ENCODE measurements at regions not wholly inside any gene's neighbourhood (a gene's known extent, or its start where the extent isn't known, plus 50 kb on each side); places are given as distances from the start of the nearest gene placed in this dataset.
"Not testable (repeated sequence)": the region's sequence is repeated elsewhere in the genome, so short reads cannot be mapped to it uniquely, and the experiment has no call there.

GRCh38 chr6:10180138-10181074 is 234.5 kb downstream of the TFAP2A start:
- no peak for DNase-seq (ENCODE audit: low read depth in 4 of 4, low spot score in 1 of 4)

- no peak for DNase-seq (ENCODE audit: low read depth in 4 of 4, low spot score in 1 of 4)
Measured at GRCh38 chr6:10177704-10178103, 237.2 kb downstream of the TFAP2A start.

GRCh38 chr6:10175362-10175761 is 239.5 kb downstream of the TFAP2A start:
- DNase-seq (ENCODE audit: low read depth in 4 of 4, low spot score in 1 of 4): no peak

- DNase-seq (ENCODE audit: low read depth in 4 of 4, low spot score in 1 of 4): no peak
Measured at GRCh38 chr6:10174761-10175160, 240.1 kb downstream of the TFAP2A start.

- DNase-seq (ENCODE audit: low read depth in 4 of 4, low spot score in 1 of 4): no peak
Measured at GRCh38 chr6:10174056-10174455, 240.8 kb downstream of the TFAP2A start.

GRCh38 chr6:10171706-10172105 is 243.2 kb downstream of the TFAP2A start:
- DNase-seq (ENCODE audit: low read depth in 4 of 4, low spot score in 1 of 4): not testable (repeated sequence)

- no peak for DNase-seq (ENCODE audit: low read depth in 4 of 4, low spot score in 1 of 4)
Measured at GRCh38 chr6:10170816-10171215, 244.1 kb downstream of the TFAP2A start.

- no peak for DNase-seq (ENCODE audit: low read depth in 4 of 4, low spot score in 1 of 4)
Measured at GRCh38 chr6:10166031-10166430, 248.8 kb downstream of the TFAP2A start.

GRCh38 chr6:10163203-10163962 is 251.5 kb downstream of the TFAP2A start:
- no peak for DNase-seq (ENCODE audit: low read depth in 4 of 4, low spot score in 1 of 4)

GRCh38 chr6:10156875-10157274 is 258.0 kb downstream of the TFAP2A start:
- no peak for DNase-seq (ENCODE audit: low read depth in 4 of 4, low spot score in 1 of 4)

- DNase-seq (ENCODE audit: low read depth in 4 of 4, low spot score in 1 of 4): no peak
Measured at GRCh38 chr6:10154251-10154650, 260.6 kb downstream of the TFAP2A start.

GRCh38 chr6:10151144-10151915 is 263.5 kb downstream of the TFAP2A start:
- no peak for DNase-seq (ENCODE audit: low read depth in 4 of 4, low spot score in 1 of 4)

GRCh38 chr6:10149603-10150002 is 265.3 kb downstream of the TFAP2A start:
- no peak for DNase-seq (ENCODE audit: low read depth in 4 of 4, low spot score in 1 of 4)

- DNase-seq (ENCODE audit: low read depth in 4 of 4, low spot score in 1 of 4): no peak
Measured at GRCh38 chr6:10146715-10147451, 268.0 kb downstream of the TFAP2A start.

GRCh38 chr6:10144772-10145171 is 270.1 kb downstream of the TFAP2A start:
- no peak for DNase-seq (ENCODE audit: low read depth in 4 of 4, low spot score in 1 of 4)

- DNase-seq (ENCODE audit: low read depth in 4 of 4, low spot score in 1 of 4): no peak
Measured at GRCh38 chr6:10141746-10142443, 273.0 kb downstream of the TFAP2A start.

- no peak for DNase-seq (ENCODE audit: low read depth in 4 of 4, low spot score in 1 of 4)
Measured at GRCh38 chr6:10140824-10141223, 274.1 kb downstream of the TFAP2A start.

- no peak for DNase-seq (ENCODE audit: low read depth in 4 of 4, low spot score in 1 of 4)
Measured at GRCh38 chr6:10140136-10140535, 274.7 kb downstream of the TFAP2A start.

- DNase-seq (ENCODE audit: low read depth in 4 of 4, low spot score in 1 of 4): no peak
Measured at GRCh38 chr6:10138917-10139316, 276.0 kb downstream of the TFAP2A start.

GRCh38 chr6:10136636-10137035 is 278.2 kb downstream of the TFAP2A start:
- DNase-seq (ENCODE audit: low read depth in 4 of 4, low spot score in 1 of 4): no peak

All from stimulated activated CD4-positive, alpha-beta T cell treated with anti-CD3 and anti-CD28 coated beads, Interleukin-1b, Interleukin-23, amount 100 ng/mL, for 24 hours (primary cell).